Fibroblast of lung (primary cell): ENCODE measurements at regions not wholly inside any gene's neighbourhood (a gene's known extent, or its start where the extent isn't known, plus 50 kb on each side); places are given as distances from the start of the nearest gene placed in this dataset.

Source experiments
- DNase-seq, 2 donors: peaks; one replicate each; pipeline versions ENCODE4 v3.0.0 to v3.0.0-alpha.2; 2010; ENCODE audit warnings: low read depth in 2 of 2
- H2AFZ ChIP-seq: 2 replicates; pipeline ENCODE4 v1.5.1; 2012; ENCODE audit warnings: low read length, control low read depth, inconsistent platforms
- H3K27ac ChIP-seq: 2 replicates; pipeline ENCODE4 v1.5.1; 2011; ENCODE audit warnings: low read length, control low read depth; ENCODE audit not compliant: insufficient read depth
- H3K27me3 ChIP-seq: 2 replicates; pipeline ENCODE4 v1.5.1; 2011; ENCODE audit warnings: mild to moderate bottlenecking, low read length; ENCODE audit not compliant: control insufficient read depth, insufficient read depth
- H3K36me3 ChIP-seq: 2 replicates; pipeline ENCODE4 v1.5.1; 2011; ENCODE audit warnings: low read length; ENCODE audit not compliant: control insufficient read depth, insufficient read depth
- H3K4me1 ChIP-seq: 2 replicates; pipeline ENCODE4 v1.5.1; 2011; ENCODE audit warnings: low read length; ENCODE audit not compliant: control insufficient read depth, insufficient read depth; ENCODE audit errors: extremely low read depth
- H3K4me2 ChIP-seq: 2 replicates; pipeline ENCODE4 v1.5.1; 2011; ENCODE audit warnings: low read length, control low read depth; ENCODE audit not compliant: insufficient read depth; ENCODE audit errors: extremely low read depth
- H3K4me3 ChIP-seq, 4 experiments: fragments of 200-600 bp in 1 of 4; sonication (generic) in 1 of 4; replicated peaks in 1 of 4; 2 replicates each; pipeline ENCODE4 v1.5.1; 2011 to 2016; ENCODE audit warnings: low read length in 4 of 4, low read depth in 3 of 4, mild to moderate bottlenecking in 3 of 4, control low read depth in 2 of 4, inconsistent platforms in 1 of 4, mixed read lengths in 1 of 4; ENCODE audit not compliant: insufficient read depth in 1 of 4; ENCODE audit errors: control extremely low read depth in 1 of 4
- H3K79me2 ChIP-seq: 2 replicates; pipeline ENCODE4 v1.5.1; 2012; ENCODE audit warnings: mild to moderate bottlenecking, low read length, inconsistent platforms; ENCODE audit not compliant: control insufficient read depth, insufficient read depth
- H3K9ac ChIP-seq: 2 replicates; pipeline ENCODE4 v1.5.1; 2011; ENCODE audit warnings: mild to moderate bottlenecking, low read length, control low read depth; ENCODE audit not compliant: insufficient read depth
- H3K9me3 ChIP-seq: 2 replicates; pipeline ENCODE4 v1.5.1; 2012; ENCODE audit warnings: low read depth, low read length; ENCODE audit not compliant: control insufficient read depth, insufficient read depth
- H4K20me1 ChIP-seq: 2 replicates; pipeline ENCODE4 v1.5.1; 2011; ENCODE audit warnings: low read length; ENCODE audit not compliant: control insufficient read depth, insufficient read depth; ENCODE audit errors: extremely low read depth
- EZH2 ChIP-seq: IDR thresholded peaks from 2 replicates; pipeline ENCODE4 v1.5.1; 2012; ENCODE audit warnings: low read length, control low read depth, mild to moderate bottlenecking; ENCODE audit errors: missing control alignments
- TF ChIP-seq, protein P1 (sequence below), 2 donors: IDR thresholded peaks in 1 of 2; conservative IDR thresholded peaks in 1 of 2; 1 replicate in 1 of 2; 2 replicates in 1 of 2; pipeline ENCODE4 v1.5.1; 2011 to 2012; ENCODE audit warnings: low read length in 2 of 2, control low read depth in 1 of 2, inconsistent platforms in 1 of 2, low read depth in 1 of 2, mild to moderate bottlenecking in 1 of 2

DNA sequence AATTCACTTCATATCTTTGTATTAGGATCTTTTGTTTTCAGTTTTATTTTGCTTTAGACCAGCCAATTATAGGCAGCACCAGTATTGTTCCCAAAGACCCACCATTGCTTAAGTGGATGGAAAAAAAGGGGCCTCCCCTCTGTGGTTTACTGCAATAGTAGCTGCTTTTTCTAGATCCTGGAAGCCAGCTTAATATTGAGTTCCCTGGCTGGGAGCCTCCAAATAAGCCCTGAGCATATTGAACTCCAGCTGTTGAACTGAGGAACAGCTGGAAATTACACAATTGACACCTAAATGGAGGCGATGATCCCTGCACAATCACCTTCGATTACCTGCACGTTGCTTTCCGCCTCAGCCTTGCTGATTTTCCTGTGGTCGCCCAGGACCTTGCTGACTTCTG is 576.0 kb downstream of the SOX6 start:
- Histone ChIP-seq H3K4me1 (no peaks in the 10 kb centered on the region), H3K79me2 (no peaks in the 10 kb centered on the region), H3K4me2 (no peak overlapping the region), H3K9me3 (no peaks in the 10 kb centered on the region), H3K9ac (no peak overlapping the region), H3K36me3 (no peaks in the 10 kb centered on the region), H3K27ac (no peak overlapping the region), H3K27me3 (no peaks in the 10 kb centered on the region), H2AFZ (no peak overlapping the region), H3K4me3 (no peak overlapping the region), H4K20me1 (no peaks in the 10 kb centered on the region)
- no peak for TF ChIP-seq EZH2
- TF ChIP-seq, protein P1, sequence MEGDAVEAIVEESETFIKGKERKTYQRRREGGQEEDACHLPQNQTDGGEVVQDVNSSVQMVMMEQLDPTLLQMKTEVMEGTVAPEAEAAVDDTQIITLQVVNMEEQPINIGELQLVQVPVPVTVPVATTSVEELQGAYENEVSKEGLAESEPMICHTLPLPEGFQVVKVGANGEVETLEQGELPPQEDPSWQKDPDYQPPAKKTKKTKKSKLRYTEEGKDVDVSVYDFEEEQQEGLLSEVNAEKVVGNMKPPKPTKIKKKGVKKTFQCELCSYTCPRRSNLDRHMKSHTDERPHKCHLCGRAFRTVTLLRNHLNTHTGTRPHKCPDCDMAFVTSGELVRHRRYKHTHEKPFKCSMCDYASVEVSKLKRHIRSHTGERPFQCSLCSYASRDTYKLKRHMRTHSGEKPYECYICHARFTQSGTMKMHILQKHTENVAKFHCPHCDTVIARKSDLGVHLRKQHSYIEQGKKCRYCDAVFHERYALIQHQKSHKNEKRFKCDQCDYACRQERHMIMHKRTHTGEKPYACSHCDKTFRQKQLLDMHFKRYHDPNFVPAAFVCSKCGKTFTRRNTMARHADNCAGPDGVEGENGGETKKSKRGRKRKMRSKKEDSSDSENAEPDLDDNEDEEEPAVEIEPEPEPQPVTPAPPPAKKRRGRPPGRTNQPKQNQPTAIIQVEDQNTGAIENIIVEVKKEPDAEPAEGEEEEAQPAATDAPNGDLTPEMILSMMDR (conservative IDR thresholded peaks at IDR 0.05 in 1 of 2, IDR thresholded peaks at IDR 0.05 in 1 of 2; ENCODE audit: low read depth in 1 of 2, low read length in 2 of 2), result no peak
- DNase-seq, result no peak

DNA sequence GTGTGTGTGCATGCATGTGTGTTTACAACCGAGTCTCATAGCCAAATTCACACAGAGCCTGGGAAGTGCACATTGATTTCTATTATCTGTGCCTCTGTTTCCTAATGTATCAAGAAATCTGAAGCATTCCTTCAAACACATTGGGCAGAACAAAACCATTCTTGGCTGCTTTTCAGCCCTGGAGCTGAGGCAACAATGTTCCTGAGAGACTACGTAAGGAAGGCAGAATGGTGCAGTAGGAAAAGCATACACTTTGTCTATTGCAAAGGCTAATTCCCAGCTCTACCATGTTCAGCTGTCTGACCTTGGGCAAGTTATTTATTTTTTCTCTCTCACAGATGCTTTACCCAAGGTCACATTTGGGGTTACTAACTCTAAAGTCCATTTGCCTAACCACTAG is 575.5 kb downstream of the SOX6 start:
- Histone ChIP-seq H3K4me1 (no peaks in the 10 kb centered on the region), H3K27ac (no peak overlapping the region), H3K9me3 (no peaks in the 10 kb centered on the region), H3K79me2 (no peaks in the 10 kb centered on the region), H4K20me1 (no peaks in the 10 kb centered on the region), H3K4me2 (no peak overlapping the region), H3K36me3 (no peaks in the 10 kb centered on the region), H3K9ac (no peak overlapping the region), H2AFZ (no peak overlapping the region), H3K27me3 (no peaks in the 10 kb centered on the region), H3K4me3 (no peak overlapping the region)
- DNase-seq, result peak in 1 of 2 donors; percentile 31
- TF ChIP-seq, protein P1 (conservative IDR thresholded peaks at IDR 0.05 in 1 of 2, IDR thresholded peaks at IDR 0.05 in 1 of 2; ENCODE audit: low read depth in 1 of 2, low read length in 2 of 2), result no peak
- TF ChIP-seq EZH2, result no peak

DNA sequence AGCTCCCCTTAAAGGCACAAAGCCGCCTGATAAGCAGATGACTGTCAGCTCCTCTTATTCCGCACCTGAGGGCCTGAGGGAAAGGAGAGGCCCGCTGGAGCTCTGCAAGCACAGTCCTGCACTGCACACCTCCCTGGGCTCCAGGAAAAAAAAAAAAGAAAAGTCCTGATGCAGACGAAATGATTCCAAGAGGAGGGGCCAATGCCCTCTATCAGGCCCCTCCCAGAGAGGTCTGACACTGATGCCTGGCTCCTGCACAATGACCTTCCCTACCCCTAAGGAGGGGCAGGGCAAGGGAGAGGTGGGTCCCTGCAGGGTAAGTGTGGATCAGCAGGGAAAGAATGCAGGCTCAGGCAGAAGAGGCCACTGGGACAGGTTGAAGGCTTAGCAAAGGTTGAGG is 572.7 kb downstream of the SOX6 start:
- H4K20me1 ChIP-seq, result no peaks in the 10 kb centered on the region
- H3K9me3 ChIP-seq, result no peaks in the 10 kb centered on the region
- no peak overlapping the region for H2AFZ ChIP-seq
- no peak overlapping the region for H3K27ac ChIP-seq
- no peaks in the 10 kb centered on the region for H3K36me3 ChIP-seq
- no peak overlapping the region for H3K4me3 ChIP-seq
- H3K9ac ChIP-seq, result no peak overlapping the region
- no peaks in the 10 kb centered on the region for H3K79me2 ChIP-seq
- H3K27me3 ChIP-seq, result no peaks in the 10 kb centered on the region
- no peaks in the 10 kb centered on the region for H3K4me1 ChIP-seq
- H3K4me2 ChIP-seq, result no peak overlapping the region
- TF ChIP-seq, protein P1 (conservative IDR thresholded peaks at IDR 0.05 in 1 of 2, IDR thresholded peaks at IDR 0.05 in 1 of 2; ENCODE audit: low read depth in 1 of 2, low read length in 2 of 2), result no peak
- no peak for TF ChIP-seq EZH2
- no peak for DNase-seq
